Peyer's patch (tissue), 4 donors: ENCODE measurements at regions not wholly inside any gene's neighbourhood (a gene's known extent, or its start where the extent isn't known, plus 50 kb on each side); places are given as distances from the start of the nearest gene placed in this dataset.
"Not testable (repeated sequence)": the region's sequence is repeated elsewhere in the genome, so short reads cannot be mapped to it uniquely, and the experiment has no call there.

Experiments
- DNase-seq, 3 donors: peaks; one replicate each; pipeline ENCODE4 v3.0.0-alpha.2; 2017 to 2019
- H3K27ac ChIP-seq, 4 donors: fragments of 200-600 bp; sonication (generic); one replicate each; pipeline ENCODE4 v1.5.1; 2016 to 2019
- H3K27me3 ChIP-seq, 2 donors: fragments of 200-600 bp; sonication (generic); one replicate each; pipeline ENCODE4 v1.5.1; 2019
- H3K36me3 ChIP-seq, 3 donors: fragments of 200-600 bp; sonication (generic); one replicate each; pipeline ENCODE4 v1.5.1; 2016 to 2019
- H3K4me1 ChIP-seq, 4 donors: fragments of 200-600 bp; sonication (generic); one replicate each; pipeline ENCODE4 v1.5.1; 2016 to 2019
- H3K4me3 ChIP-seq, 4 donors: fragments of 200-600 bp; sonication (generic); 1 replicate in 3 of 4; 2 replicates in 1 of 4; pipeline ENCODE4 v1.5.1; 2016 to 2019; ENCODE audit warnings: mild to moderate bottlenecking in 1 of 4
- H3K9me3 ChIP-seq, 4 donors: fragments of 200-600 bp; sonication (generic); one replicate each; pipeline ENCODE4 v1.5.1; 2016 to 2019; ENCODE audit warnings: mild to moderate bottlenecking in 1 of 4
- POLR2A ChIP-seq, 2 donors: fragments of 450-650 bp; IDR thresholded peaks; one replicate each; pipeline ENCODE4 v1.5.1; 2017; ENCODE audit warnings: antibody characterized with exemption in 2 of 2, mild to moderate bottlenecking in 2 of 2, moderate library complexity in 2 of 2
- TF ChIP-seq, protein P1 (sequence below), 6 experiments: fragments of 450-650 bp in 4 of 6; fragments of 200-600 bp in 2 of 6; sonication (generic) in 1 of 6; IDR thresholded peaks; one replicate each; pipeline ENCODE4 v1.5.1; 2017 to 2019; ENCODE audit warnings: antibody characterized with exemption in 6 of 6, mild to moderate bottlenecking in 3 of 6, moderate library complexity in 1 of 6

DNA sequence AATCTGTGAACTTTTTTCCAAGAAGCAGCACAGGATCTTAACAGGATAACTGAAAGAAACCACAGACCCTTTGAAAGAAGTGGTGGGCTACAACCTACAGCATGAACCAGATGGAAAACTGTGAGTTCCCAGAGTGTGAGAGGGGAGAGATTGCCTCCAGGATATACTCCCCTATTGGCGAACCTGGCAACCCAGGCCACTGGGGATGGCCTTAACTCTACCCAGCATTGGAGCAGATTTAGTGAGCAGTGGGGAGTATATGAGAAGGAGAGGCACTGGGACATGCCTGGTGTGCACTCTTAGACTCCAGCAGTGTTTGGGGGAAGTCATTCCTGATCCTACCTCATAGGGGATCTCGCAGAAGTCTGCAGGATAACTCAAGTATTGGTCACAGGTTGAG, 201.0 kb upstream of the TP63 start:
- H3K27ac ChIP-seq = no peak overlapping the region
- no peaks in the 10 kb centered on the region for H3K9me3 ChIP-seq
- DNase-seq = no peak
- no peaks in the 10 kb centered on the region for H3K27me3 ChIP-seq
- TF ChIP-seq POLR2A (IDR thresholded peaks at IDR 0.05) = no peak
- TF ChIP-seq, protein P1, sequence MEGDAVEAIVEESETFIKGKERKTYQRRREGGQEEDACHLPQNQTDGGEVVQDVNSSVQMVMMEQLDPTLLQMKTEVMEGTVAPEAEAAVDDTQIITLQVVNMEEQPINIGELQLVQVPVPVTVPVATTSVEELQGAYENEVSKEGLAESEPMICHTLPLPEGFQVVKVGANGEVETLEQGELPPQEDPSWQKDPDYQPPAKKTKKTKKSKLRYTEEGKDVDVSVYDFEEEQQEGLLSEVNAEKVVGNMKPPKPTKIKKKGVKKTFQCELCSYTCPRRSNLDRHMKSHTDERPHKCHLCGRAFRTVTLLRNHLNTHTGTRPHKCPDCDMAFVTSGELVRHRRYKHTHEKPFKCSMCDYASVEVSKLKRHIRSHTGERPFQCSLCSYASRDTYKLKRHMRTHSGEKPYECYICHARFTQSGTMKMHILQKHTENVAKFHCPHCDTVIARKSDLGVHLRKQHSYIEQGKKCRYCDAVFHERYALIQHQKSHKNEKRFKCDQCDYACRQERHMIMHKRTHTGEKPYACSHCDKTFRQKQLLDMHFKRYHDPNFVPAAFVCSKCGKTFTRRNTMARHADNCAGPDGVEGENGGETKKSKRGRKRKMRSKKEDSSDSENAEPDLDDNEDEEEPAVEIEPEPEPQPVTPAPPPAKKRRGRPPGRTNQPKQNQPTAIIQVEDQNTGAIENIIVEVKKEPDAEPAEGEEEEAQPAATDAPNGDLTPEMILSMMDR (IDR thresholded peaks at IDR 0.05) = no peak
- H3K4me3 ChIP-seq = no peak overlapping the region
- H3K4me1 ChIP-seq = no peaks in the 10 kb centered on the region
- H3K36me3 ChIP-seq = no peaks in the 10 kb centered on the region

DNA sequence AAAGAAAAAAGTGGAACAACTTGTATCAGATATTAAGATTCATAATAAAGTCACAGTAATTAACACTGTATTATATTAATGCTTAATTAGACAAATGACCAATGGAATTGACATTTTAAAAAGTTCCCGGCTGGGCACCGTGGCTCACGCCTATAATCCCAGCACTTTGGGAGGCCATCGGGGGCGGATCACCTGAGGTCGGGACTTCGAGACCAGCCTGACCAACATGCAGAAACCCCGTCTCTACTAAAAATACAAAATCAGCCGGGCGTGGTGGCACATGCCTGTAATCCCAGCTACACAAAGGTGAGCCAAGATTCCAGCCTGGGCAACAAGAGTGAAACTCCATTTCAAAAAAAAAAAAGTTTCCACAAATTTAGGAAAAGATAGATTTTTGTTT, 188.9 kb upstream of the TP63 start:
- DNase-seq, H3K4me3 ChIP-seq, H3K27ac ChIP-seq, H3K27me3 ChIP-seq, H3K9me3 ChIP-seq, H3K4me1 ChIP-seq, H3K36me3 ChIP-seq: not testable (repeated sequence)

DNA sequence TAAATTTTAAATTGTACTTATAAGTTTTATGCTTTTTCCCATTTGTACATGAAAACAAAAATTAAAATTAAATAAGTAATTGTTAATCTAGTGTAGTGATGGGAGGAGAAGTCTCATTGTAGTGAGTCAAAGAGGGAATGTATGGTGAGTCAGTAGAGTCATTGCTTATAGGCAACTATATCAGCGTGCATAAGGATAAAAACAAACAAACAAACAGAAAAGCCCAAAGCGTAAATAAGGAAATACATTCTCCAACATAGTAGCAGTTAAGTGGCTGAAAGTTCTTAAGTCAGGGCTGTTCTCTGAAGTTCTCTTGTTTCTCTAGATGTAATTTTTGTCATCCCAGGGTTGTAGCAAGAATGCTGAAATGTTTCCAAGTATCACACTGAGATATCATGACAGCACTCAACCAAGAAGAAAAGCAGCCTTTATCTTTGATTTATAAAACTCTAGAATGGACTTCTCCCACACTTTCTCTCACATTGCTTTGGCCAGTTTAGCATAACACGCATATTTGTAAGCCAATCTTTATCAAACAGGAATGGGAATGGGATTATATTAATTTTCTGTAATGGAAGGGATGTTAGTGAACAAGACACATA, 184.1 kb upstream of the TP63 start:
- Histone ChIP-seq H3K9me3 (no peaks in the 10 kb centered on the region), H3K36me3 (no peaks in the 10 kb centered on the region), H3K4me3 (no peak overlapping the region), H3K27me3 (no peaks in the 10 kb centered on the region), H3K4me1 (no peaks in the 10 kb centered on the region), H3K27ac (no peak overlapping the region)
- no peak for DNase-seq
- TF ChIP-seq, protein P1 (IDR thresholded peaks at IDR 0.05) = no peak
- no peak for TF ChIP-seq POLR2A (IDR thresholded peaks at IDR 0.05)

DNA sequence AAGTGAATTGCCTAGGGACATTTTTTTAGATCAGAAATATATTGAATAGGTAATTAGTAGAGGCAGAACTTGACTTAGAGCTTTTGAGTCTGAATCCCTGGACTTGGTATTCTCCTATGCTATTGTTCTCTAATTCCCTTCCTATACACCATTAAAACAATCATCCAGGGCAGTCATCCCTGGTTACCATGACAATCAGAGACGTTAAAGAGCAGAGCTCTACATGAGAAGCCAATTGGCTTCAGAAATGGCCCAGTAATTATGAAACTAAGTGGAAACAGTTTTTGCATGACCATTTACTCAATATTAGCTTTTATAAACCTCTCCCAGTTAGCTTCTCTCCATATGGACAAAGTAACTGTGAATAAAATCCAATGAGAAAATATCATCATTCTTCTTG, 182.1 kb upstream of the TP63 start:
- no peaks in the 10 kb centered on the region for H3K36me3 ChIP-seq
- H3K4me3 ChIP-seq = no peak overlapping the region
- H3K27me3 ChIP-seq = no peaks in the 10 kb centered on the region
- no peaks in the 10 kb centered on the region for H3K9me3 ChIP-seq
- TF ChIP-seq, protein P1 (IDR thresholded peaks at IDR 0.05) = no peak
- no peak for TF ChIP-seq POLR2A (IDR thresholded peaks at IDR 0.05)
- no peak for DNase-seq
- no peaks in the 10 kb centered on the region for H3K4me1 ChIP-seq
- no peak overlapping the region for H3K27ac ChIP-seq

DNA sequence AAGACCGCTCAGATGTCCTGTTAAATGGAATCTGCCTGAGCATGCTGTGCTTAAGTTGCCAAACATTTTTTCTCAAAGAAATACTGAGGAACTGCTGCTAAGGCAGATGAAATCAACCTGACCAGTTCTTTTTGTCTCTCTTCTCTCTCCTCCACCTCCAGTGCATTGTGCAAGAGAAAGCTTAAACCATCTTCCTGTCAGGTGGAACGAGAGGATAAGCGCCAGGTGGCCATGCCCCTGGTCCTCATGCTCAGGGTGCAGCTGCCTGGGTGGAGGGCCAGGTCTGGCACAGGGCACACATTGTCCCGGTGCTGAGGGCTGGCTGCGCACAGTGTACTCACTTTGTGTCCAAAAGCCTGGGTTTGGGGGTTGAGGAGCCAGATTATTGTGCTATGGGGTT, 176.2 kb upstream of the TP63 start:
- H3K27me3 ChIP-seq = no peaks in the 10 kb centered on the region

DNA sequence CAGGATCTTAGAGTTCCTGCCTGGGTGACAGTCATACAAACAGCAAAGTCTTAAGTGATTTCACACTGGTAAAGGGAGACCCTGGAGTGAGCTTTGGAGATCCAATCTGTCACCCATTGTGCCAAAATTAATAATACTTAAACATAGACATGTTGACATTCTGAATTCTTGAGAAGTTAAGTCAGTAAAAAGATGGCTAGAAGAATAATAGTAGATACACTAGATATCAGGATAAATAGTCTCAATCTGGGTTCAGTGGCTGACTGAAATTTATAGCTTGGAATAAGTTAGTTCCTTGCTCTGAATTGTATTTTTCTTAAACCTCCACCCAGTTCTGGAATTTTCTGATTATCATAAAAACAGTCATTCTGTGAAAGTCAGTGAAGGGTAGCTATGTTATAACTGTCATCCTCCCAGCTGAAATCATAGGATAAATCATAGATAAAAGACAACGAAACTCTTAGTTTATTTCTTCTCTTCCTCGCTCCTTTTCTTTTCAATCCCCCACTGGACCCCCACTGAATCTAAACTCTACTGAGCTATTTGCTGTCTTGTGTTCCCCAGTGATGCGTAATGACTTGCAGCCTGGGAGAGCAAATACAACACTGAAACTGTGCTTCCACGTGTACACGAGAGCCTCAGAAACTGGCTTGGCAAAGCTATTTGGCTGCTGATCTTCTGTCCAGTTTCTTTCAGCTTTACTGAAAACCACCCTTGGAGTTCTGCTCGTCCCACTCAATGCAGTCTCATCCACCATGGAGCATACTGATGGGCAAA, 175.4 kb upstream of the TP63 start:
- Histone ChIP-seq H3K4me1 (no peaks in the 10 kb centered on the region), H3K27me3 (no peaks in the 10 kb centered on the region), H3K27ac (no peak overlapping the region), H3K4me3 (no peak overlapping the region), H3K36me3 (no peaks in the 10 kb centered on the region), H3K9me3 (no peaks in the 10 kb centered on the region)
- TF ChIP-seq, protein P1 (IDR thresholded peaks at IDR 0.05) = no peak
- no peak for TF ChIP-seq POLR2A (IDR thresholded peaks at IDR 0.05)
- no peak for DNase-seq

More for the DNA sequence above, 176.2 kb upstream of the TP63 start:
- no peak overlapping the region for H3K4me3 ChIP-seq
- no peak for DNase-seq
- TF ChIP-seq, protein P1 (IDR thresholded peaks at IDR 0.05) = no peak
- TF ChIP-seq POLR2A (IDR thresholded peaks at IDR 0.05) = no peak
- H3K27ac ChIP-seq = no peak overlapping the region
- no peaks in the 10 kb centered on the region for H3K9me3 ChIP-seq
- H3K36me3 ChIP-seq = no peaks in the 10 kb centered on the region
- H3K4me1 ChIP-seq = no peaks in the 10 kb centered on the region
